ENCODE measurements at regions not wholly inside any gene's neighbourhood (a gene's known extent, or its start where the extent isn't known, plus 50 kb on each side); places are given as distances from the start of the nearest gene placed in this dataset.

DNA sequence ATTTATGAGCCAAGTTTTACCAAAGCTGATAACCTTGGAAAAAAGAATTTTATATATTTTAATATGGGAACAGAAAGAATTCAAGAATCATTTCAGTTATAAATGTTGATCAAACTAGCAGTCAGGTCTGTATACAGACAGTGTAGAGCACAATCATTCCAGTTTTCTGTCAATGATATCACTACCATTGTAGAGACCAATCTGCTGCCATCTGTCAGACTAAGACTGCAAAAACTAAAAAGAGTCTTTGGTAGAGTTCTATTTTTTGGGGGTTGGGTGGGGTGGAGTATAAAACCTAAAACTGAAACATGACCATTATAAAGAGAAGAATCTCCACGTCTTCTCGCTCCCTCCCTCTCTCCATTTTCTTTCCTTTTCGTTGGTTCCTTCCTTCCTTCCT is 204.7 kb upstream of the UBE2E3 start:
- no peak overlapping the region for H3K14ac ChIP-seq (replicated peaks; ENCODE audit: low read depth, low read length)
- WGBS, 2 experiments (ENCODE audit: extremely low coverage in 2 of 2, insufficient read length in 1 of 2), result 100% methylated on average over 1 of the region's 3 CpGs; no CpG with 5 or more reads in 1 of the 2 experiments
- H4K91ac ChIP-seq (ENCODE audit: insufficient read depth, low read depth, low read length), result no peak overlapping the region
- ChIA-PET POLR2A (ENCODE audit: unreplicated experiment) (no interaction called here), CTCF (no interaction called here)
- in situ Hi-C loops (cut with MboI; ENCODE audit: low sequenced_read_pairs) (no loop called here), dilution Hi-C loops (cut with HindIII; ENCODE audit: low sequenced_read_pairs, unreplicated experiment) (no loop called here), intact Hi-C loops (cut with micrococcal nuclease) (no loop called here)
- no peak overlapping the region for H2AK9ac ChIP-seq (replicated peaks; ENCODE audit: low read depth, low read length, poor library complexity)
- H2BK20ac ChIP-seq (ENCODE audit: low read depth, low read length), result no peak overlapping the region
- H3K9me3 ChIP-seq (ENCODE audit: control insufficient read depth, insufficient read depth, low read length), result no peaks in the 10 kb centered on the region
- H2BK120ac ChIP-seq (ENCODE audit: low read depth, low read length), result no peak overlapping the region
- H3K4ac ChIP-seq (ENCODE audit: low read depth, low read length), result no peak overlapping the region
- H3K56ac ChIP-seq (ENCODE audit: extremely low read depth, insufficient read depth, low read length), result no peak overlapping the region
- H3K4me2 ChIP-seq (ENCODE audit: low read depth, low read length), result no peak overlapping the region
- no peaks in the 10 kb centered on the region for H3K79me1 ChIP-seq (ENCODE audit: low read depth in 1 of 2, low read length in 2 of 2)
- no TSS peak for BruUV-seq (replicated peaks)
- H2AK5ac ChIP-seq (ENCODE audit: low read depth, low read length), result no peak overlapping the region
- H3K4me3 ChIP-seq (ENCODE audit: insufficient read depth, low read depth, low read length), result no peak overlapping the region
- no peak overlapping the region for H2AFZ ChIP-seq (replicated peaks; ENCODE audit: low read length, poor library complexity)
- no peak overlapping the region for H2BK15ac ChIP-seq (ENCODE audit: low read depth, low read length)
- no peak overlapping the region for H3K23ac ChIP-seq (ENCODE audit: low read depth, low read length)
- H3K9ac ChIP-seq (ENCODE audit: low read depth, low read length), result no peak overlapping the region
- no peak overlapping the region for H4K8ac ChIP-seq (ENCODE audit: low read depth in 2 of 2, low read length in 2 of 2)
- TF ChIP-seq, protein P1, sequence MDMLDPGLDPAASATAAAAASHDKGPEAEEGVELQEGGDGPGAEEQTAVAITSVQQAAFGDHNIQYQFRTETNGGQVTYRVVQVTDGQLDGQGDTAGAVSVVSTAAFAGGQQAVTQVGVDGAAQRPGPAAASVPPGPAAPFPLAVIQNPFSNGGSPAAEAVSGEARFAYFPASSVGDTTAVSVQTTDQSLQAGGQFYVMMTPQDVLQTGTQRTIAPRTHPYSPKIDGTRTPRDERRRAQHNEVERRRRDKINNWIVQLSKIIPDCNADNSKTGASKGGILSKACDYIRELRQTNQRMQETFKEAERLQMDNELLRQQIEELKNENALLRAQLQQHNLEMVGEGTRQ (IDR thresholded peaks at IDR 0.05; ENCODE audit: low read depth, low read length), result no peak
- TF ChIP-seq MXI1 (IDR thresholded peaks at IDR 0.05; ENCODE audit: borderline replicate concordance, low read depth, low read length), result no peak
- TF ChIP-seq POLR2A (IDR thresholded peaks at IDR 0.05; ENCODE audit: low read depth, low read length), result no peak
- TF ChIP-seq MAFK (IDR thresholded peaks at IDR 0.05; ENCODE audit: low read depth, low read length), result no peak
- no peak for TF ChIP-seq FOS (IDR thresholded peaks at IDR 0.05; ENCODE audit: low read depth, low read length)
- no peak for TF ChIP-seq CHD1 (IDR thresholded peaks at IDR 0.05; ENCODE audit: low read depth, low read length)
- TF ChIP-seq, protein P2, sequence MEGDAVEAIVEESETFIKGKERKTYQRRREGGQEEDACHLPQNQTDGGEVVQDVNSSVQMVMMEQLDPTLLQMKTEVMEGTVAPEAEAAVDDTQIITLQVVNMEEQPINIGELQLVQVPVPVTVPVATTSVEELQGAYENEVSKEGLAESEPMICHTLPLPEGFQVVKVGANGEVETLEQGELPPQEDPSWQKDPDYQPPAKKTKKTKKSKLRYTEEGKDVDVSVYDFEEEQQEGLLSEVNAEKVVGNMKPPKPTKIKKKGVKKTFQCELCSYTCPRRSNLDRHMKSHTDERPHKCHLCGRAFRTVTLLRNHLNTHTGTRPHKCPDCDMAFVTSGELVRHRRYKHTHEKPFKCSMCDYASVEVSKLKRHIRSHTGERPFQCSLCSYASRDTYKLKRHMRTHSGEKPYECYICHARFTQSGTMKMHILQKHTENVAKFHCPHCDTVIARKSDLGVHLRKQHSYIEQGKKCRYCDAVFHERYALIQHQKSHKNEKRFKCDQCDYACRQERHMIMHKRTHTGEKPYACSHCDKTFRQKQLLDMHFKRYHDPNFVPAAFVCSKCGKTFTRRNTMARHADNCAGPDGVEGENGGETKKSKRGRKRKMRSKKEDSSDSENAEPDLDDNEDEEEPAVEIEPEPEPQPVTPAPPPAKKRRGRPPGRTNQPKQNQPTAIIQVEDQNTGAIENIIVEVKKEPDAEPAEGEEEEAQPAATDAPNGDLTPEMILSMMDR (conservative IDR thresholded peaks at IDR 0.05; ENCODE audit: low read depth, low read length), result no peak
- TF ChIP-seq, protein P3, sequence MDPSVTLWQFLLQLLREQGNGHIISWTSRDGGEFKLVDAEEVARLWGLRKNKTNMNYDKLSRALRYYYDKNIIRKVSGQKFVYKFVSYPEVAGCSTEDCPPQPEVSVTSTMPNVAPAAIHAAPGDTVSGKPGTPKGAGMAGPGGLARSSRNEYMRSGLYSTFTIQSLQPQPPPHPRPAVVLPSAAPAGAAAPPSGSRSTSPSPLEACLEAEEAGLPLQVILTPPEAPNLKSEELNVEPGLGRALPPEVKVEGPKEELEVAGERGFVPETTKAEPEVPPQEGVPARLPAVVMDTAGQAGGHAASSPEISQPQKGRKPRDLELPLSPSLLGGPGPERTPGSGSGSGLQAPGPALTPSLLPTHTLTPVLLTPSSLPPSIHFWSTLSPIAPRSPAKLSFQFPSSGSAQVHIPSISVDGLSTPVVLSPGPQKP (IDR thresholded peaks at IDR 0.05; ENCODE audit: borderline replicate concordance, low read depth, low read length), result no peak
- TF ChIP-seq NFE2L2 (IDR thresholded peaks at IDR 0.05; ENCODE audit: low read depth, low read length), result no peak
- no peak for TF ChIP-seq RFX5 (IDR thresholded peaks at IDR 0.05; ENCODE audit: low read depth, low read length)
- no peak for TF ChIP-seq RCOR1 (IDR thresholded peaks at IDR 0.05; ENCODE audit: insufficient replicate concordance, low read length)
- TF ChIP-seq MAZ (IDR thresholded peaks at IDR 0.05; ENCODE audit: borderline replicate concordance, low read depth, low read length), result no peak
- no peak for TF ChIP-seq RAD21 (IDR thresholded peaks at IDR 0.05; ENCODE audit: low read length)
- TF ChIP-seq CEBPB (IDR thresholded peaks at IDR 0.05; ENCODE audit: low read depth, low read length), result no peak
- no peak overlapping the region for H3K18ac ChIP-seq (ENCODE audit: low read depth, low read length)
- H4K5ac ChIP-seq (ENCODE audit: low read depth, low read length), result no peak overlapping the region
- ATAC-seq (ENCODE audit: low read depth) (no peak), DNase-seq (no peak)
- H3K36me3 ChIP-seq (ENCODE audit: control insufficient read depth, insufficient read depth, low read length), result no peaks in the 10 kb centered on the region
- H3K4me1 ChIP-seq (ENCODE audit: control insufficient read depth, insufficient read depth, low read length), result no peaks in the 10 kb centered on the region
- no peak overlapping the region for H3K27ac ChIP-seq (ENCODE audit: insufficient read depth, low read length)
- H3K27me3 ChIP-seq (ENCODE audit: control insufficient read depth, insufficient read depth, low read length), result no peaks in the 10 kb centered on the region
- H3K9me1 ChIP-seq (ENCODE audit: insufficient read depth, low read length), result no peaks in the 10 kb centered on the region
- no peak overlapping the region for H2BK5ac ChIP-seq (ENCODE audit: low read depth, low read length, poor library complexity, severe bottlenecking)
- H4K20me1 ChIP-seq (ENCODE audit: insufficient read depth, low read length), result no peaks in the 10 kb centered on the region
